DND-41 (cell line): ENCODE measurements at regions not wholly inside any gene's neighbourhood (a gene's known extent, or its start where the extent isn't known, plus 50 kb on each side); places are given as distances from the start of the nearest gene placed in this dataset.

Experiments
- EZH2 ChIP-seq: IDR thresholded peaks from 3 replicates; pipeline ENCODE4 v1.6.1; 2012; ENCODE audit warnings: borderline replicate concordance, low read depth, mild to moderate bottlenecking, moderate library complexity, low read length, inconsistent platforms; ENCODE audit not compliant: severe bottlenecking
- TF ChIP-seq, protein P1 (sequence below): IDR thresholded peaks from 2 replicates; pipeline ENCODE4 v1.5.1; 2012; ENCODE audit warnings: borderline replicate concordance, low read length, moderate library complexity, mild to moderate bottlenecking; ENCODE audit not compliant: poor library complexity, severe bottlenecking; ENCODE audit errors: extremely low read depth

DNA sequence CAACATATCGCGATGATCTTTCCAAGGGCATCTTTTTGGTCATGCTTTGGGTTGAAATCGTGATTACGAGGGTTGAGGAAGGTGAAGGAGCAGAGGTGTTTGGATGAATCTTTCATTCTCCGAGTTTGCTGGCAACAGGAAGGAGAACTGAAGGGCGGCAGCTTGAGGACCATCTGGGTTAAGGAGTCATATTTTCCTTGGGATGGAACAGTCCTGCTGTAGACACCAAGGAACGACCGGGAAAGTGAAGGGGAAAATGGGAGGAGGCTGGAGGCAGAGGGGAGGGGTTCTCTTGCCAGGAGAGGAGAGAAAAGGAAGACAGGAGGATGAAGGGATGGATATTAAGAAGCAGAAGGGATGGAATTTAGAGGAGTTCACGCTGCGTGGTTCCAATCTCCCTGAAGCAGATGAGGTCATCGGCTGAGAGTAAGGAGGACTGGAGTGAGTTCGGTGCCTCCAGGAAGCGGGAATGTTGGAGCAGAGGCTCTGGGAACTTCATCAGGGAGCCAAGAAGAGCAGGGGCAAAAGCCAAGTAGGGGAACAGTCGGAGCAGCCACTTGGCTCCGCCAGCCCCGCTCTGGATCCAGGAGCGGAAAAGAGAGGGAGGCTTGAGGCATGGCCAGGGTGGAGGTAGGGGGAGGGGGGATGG lies 116.6 kb upstream of the GALNT17 start:
- TF ChIP-seq, protein P1, sequence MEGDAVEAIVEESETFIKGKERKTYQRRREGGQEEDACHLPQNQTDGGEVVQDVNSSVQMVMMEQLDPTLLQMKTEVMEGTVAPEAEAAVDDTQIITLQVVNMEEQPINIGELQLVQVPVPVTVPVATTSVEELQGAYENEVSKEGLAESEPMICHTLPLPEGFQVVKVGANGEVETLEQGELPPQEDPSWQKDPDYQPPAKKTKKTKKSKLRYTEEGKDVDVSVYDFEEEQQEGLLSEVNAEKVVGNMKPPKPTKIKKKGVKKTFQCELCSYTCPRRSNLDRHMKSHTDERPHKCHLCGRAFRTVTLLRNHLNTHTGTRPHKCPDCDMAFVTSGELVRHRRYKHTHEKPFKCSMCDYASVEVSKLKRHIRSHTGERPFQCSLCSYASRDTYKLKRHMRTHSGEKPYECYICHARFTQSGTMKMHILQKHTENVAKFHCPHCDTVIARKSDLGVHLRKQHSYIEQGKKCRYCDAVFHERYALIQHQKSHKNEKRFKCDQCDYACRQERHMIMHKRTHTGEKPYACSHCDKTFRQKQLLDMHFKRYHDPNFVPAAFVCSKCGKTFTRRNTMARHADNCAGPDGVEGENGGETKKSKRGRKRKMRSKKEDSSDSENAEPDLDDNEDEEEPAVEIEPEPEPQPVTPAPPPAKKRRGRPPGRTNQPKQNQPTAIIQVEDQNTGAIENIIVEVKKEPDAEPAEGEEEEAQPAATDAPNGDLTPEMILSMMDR = no peak
- TF ChIP-seq EZH2 = no peak
